Muscle layer of colon (tissue), 2 donors: ENCODE measurements at regions not wholly inside any gene's neighbourhood (a gene's known extent, or its start where the extent isn't known, plus 50 kb on each side); places are given as distances from the start of the nearest gene placed in this dataset.

Experiments
- H3K27ac ChIP-seq: one replicate; pipeline ENCODE4 v1.7.0; 2013; ENCODE audit warnings: low read depth, mild to moderate bottlenecking, low read length, moderate library complexity
- H3K27me3 ChIP-seq, 2 donors: one replicate each; pipeline ENCODE4 v1.7.0; 2013; ENCODE audit warnings: low read length in 2 of 2, mild to moderate bottlenecking in 2 of 2; ENCODE audit not compliant: insufficient read depth in 2 of 2, control insufficient read depth in 1 of 2
- H3K36me3 ChIP-seq: one replicate; pipeline ENCODE4 v1.7.0; 2013; ENCODE audit warnings: mild to moderate bottlenecking, low read length; ENCODE audit not compliant: insufficient read depth
- H3K4me1 ChIP-seq: one replicate; pipeline ENCODE4 v1.7.0; 2013; ENCODE audit warnings: mild to moderate bottlenecking, low read length; ENCODE audit not compliant: insufficient read depth
- H3K4me3 ChIP-seq, 2 donors: one replicate each; pipeline ENCODE4 v1.7.0; 2013; ENCODE audit warnings: low read length in 2 of 2, low read depth in 1 of 2, mild to moderate bottlenecking in 1 of 2, moderate library complexity in 1 of 2
- H3K9ac ChIP-seq: one replicate; pipeline ENCODE4 v1.7.0; 2013; ENCODE audit warnings: low read length
- H3K9me3 ChIP-seq: one replicate; pipeline ENCODE4 v1.7.0; 2013; ENCODE audit warnings: mild to moderate bottlenecking, low read length
- donor health status: abdominal sarcoma.
- donor health status: Adenocarcinoma of cecum.

DNA sequence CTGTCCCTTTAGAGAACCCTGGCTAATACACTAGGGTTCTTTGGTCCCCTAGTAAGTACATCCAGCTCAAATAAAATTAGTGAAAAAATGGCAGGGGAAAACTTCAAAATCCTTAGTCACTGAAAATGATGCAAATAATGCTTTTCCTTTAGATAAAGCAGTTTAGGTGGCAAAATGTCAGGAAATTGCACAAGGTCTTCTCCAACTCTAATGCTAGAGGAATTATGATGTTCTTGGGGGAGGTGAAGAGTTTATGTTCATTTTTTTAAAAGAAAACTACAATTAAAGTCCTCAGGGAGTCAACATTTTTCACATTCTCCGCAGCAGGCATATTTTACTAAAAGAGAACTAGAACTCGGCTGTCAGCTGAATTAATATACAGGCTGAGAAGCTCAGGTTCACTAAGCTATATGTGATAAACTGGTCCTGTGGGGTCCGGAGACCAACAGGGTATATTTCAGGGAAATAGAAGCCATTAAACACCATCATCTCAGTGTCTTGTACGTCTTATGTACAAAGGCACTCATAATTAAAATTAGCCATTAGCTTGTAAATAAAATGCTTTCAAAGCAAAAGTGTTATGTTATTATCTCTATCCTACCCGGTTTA lies 1164.7 kb upstream of the AUTS2 start:
- Histone ChIP-seq H3K36me3 (no peaks in the 10 kb centered on the region), H3K4me3 (no peak overlapping the region), H3K9ac (no peak overlapping the region), H3K27me3 (no peaks in the 10 kb centered on the region), H3K4me1 (no peaks in the 10 kb centered on the region), H3K9me3 (no peaks in the 10 kb centered on the region), H3K27ac (no peak overlapping the region)

DNA sequence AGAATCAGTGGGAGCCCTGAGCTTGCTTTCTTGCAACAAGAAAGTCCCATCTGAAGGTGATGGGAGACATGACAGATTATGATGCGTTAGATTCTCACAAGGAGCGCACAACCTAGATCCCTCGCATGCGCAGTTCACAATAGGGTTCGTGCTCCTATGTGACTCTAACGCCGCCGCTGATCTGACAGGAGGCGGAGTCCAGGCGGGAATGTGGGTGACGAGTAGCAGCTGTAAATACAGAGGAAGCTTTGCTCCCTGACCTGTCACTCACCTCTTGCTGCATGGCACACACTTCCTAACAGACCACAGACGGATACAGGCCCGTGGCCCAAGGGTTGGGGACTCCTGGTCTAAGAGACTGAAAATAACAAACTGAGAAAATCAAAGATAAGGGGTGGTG lies 1163.4 kb upstream of the AUTS2 start:
- Histone ChIP-seq H3K9ac (no peak overlapping the region), H3K4me1 (no peaks in the 10 kb centered on the region), H3K27me3 (no peaks in the 10 kb centered on the region), H3K4me3 (no peak overlapping the region), H3K36me3 (no peaks in the 10 kb centered on the region), H3K27ac (no peak overlapping the region), H3K9me3 (no peaks in the 10 kb centered on the region)

DNA sequence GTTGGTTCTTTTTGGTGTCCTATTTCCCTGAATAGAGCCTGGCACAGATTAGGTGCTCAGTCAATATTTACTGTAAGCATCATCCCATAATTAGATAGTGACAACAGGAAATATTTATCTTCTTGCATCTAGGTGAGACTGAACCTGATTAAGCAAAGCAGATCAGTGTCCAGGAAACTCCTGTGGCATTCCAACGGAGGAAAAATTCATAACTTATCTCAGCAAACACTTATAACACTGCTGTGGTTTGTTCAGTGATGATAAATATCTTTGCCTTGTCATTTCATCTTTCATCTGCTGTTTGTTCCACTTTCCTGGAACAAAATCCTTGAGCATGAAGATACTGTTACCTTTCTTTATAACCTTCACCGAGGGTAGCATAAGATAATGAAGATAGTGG lies 1160.3 kb upstream of the AUTS2 start:
- Histone ChIP-seq H3K4me1 (no peaks in the 10 kb centered on the region), H3K27ac (no peak overlapping the region), H3K36me3 (no peaks in the 10 kb centered on the region), H3K9me3 (no peaks in the 10 kb centered on the region), H3K4me3 (no peak overlapping the region), H3K27me3 (no peaks in the 10 kb centered on the region), H3K9ac (no peak overlapping the region)

DNA sequence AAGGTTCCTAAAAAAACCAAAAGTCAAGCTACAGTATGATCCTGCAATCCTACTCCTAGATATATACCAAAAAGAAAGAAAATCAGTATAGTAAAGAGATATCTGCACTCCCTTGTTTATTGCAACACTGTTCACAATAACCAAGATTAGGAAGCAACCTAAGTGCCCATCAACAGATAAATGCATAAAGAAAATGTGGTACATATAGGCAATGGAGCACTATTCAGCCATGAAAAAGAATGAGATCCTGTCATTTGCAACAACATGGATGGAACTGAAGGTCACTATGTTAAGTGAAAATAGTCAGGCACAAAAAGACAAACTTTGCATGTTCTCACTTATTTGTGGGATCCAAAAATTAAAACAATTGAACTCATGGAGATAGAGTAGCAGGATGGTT lies 1159.5 kb upstream of the AUTS2 start:
- no peaks in the 10 kb centered on the region for H3K4me1 ChIP-seq
- no peaks in the 10 kb centered on the region for H3K27me3 ChIP-seq
- H3K27ac ChIP-seq, result no peak overlapping the region
- H3K9ac ChIP-seq, result no peak overlapping the region
- no peaks in the 10 kb centered on the region for H3K9me3 ChIP-seq
- no peak overlapping the region for H3K4me3 ChIP-seq
- no peaks in the 10 kb centered on the region for H3K36me3 ChIP-seq

DNA sequence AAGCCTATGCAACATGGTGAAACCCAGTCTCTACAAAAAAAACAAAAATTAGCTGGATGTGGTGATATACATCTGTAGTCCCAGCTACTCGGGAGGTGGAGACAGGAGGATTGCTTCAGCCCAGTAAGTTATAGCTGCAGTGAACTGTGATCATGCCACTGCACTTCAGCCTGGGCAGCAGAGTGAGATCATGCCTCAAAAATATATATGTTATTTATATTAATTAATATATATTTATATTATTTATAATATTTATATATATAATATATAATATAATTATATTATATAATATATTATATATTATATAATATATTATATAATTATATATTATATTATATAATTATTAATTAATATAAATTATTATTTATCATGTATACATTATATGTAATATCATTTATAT lies 1158.4 kb upstream of the AUTS2 start:
- H3K4me3 ChIP-seq, result no peak overlapping the region
- H3K27ac ChIP-seq, result no peak overlapping the region
- no peaks in the 10 kb centered on the region for H3K4me1 ChIP-seq
- no peaks in the 10 kb centered on the region for H3K36me3 ChIP-seq
- no peak overlapping the region for H3K9ac ChIP-seq
- no peaks in the 10 kb centered on the region for H3K9me3 ChIP-seq
- H3K27me3 ChIP-seq, result no peaks in the 10 kb centered on the region

DNA sequence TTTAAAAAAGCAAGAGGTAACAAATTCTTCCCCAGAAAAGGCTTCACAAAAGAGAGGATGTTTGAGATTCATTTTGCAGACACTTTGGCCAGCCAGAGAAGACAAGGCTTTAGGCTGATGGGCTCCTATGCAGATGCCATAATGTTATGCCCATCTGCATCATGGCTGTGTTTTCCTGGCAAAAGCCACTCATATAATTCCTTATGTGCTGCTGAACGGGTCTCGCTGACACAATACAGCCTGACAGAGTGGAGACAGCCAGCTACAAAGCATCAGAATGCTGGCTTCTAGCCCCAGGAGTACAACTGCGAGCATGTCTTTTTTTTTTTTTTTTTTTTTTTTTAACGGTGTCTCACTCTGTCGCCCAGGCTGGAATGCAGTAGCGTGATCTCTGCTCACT lies 1157.4 kb upstream of the AUTS2 start:
- H3K27ac ChIP-seq, result no peak overlapping the region

DNA sequence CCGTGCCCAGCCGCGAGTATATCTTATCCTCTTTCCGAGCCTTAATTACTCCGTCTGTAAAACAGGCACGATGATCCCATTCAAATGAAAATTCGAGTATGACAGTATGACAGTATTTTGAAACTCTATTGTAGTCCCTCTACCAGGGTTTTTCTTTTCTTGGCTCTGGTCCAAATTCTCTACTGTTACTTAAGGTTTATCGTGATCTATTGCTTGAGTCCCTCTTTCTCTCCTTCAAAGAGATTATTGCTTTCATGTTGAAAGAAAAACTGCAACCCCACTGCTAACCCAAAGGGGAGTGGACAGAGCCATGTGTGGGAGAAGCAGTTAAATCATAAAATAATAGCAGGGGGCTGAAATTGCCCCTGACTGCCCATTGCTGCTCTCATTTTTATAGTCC lies 1156.6 kb upstream of the AUTS2 start:
- Histone ChIP-seq H3K9ac (no peak overlapping the region), H3K4me3 (no peak overlapping the region), H3K4me1 (no peaks in the 10 kb centered on the region), H3K9me3 (no peaks in the 10 kb centered on the region), H3K27ac (no peak overlapping the region), H3K36me3 (no peaks in the 10 kb centered on the region), H3K27me3 (peaks cover 0 to 4% of the 10 kb centered on the region in 2 donors)

More for the DNA sequence above, 1157.4 kb upstream of the AUTS2 start:
- Histone ChIP-seq H3K4me3 (no peak overlapping the region), H3K27me3 (peaks cover 0 to 1% of the 10 kb centered on the region in 2 donors), H3K4me1 (no peaks in the 10 kb centered on the region), H3K36me3 (no peaks in the 10 kb centered on the region), H3K9ac (no peak overlapping the region), H3K9me3 (no peaks in the 10 kb centered on the region)

DNA sequence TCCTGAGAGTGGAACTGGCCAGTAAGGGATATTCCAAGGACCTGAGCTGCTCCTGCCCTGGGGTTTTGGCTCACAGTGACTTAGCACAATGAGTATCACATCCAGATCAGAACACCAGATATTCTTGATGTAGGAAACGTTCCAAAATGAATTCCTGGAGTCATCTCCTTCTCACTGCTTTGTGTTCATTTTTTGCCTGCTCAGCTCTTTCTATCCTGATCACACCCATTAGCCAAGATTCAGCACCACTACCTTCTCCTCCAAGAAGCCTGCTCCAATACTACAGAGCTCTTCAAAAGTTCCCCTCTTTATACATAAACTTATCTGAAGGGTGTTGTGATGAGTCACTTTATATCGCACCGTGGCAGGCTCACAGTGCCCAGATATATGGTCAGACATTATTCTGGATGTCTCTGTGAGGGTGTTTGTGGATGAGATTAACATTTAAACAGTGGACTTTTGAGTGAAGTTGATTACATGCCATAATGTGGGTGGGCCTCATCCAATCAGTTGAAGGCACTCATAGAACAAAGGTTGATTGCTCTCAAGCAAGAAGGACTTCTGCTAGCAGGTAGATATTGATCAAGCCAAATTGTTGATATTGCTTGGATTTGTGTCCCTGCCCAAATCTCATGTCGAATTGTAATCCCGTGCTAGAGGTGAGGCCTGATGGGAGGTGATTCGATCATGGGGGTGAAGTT lies 1155.2 kb upstream of the AUTS2 start:
- Histone ChIP-seq H3K9ac (no peak overlapping the region), H3K9me3 (no peaks in the 10 kb centered on the region), H3K4me3 (no peak overlapping the region), H3K27ac (no peak overlapping the region), H3K27me3 (peaks cover 0 to 4% of the 10 kb centered on the region in 2 donors), H3K36me3 (no peaks in the 10 kb centered on the region), H3K4me1 (no peaks in the 10 kb centered on the region)

DNA sequence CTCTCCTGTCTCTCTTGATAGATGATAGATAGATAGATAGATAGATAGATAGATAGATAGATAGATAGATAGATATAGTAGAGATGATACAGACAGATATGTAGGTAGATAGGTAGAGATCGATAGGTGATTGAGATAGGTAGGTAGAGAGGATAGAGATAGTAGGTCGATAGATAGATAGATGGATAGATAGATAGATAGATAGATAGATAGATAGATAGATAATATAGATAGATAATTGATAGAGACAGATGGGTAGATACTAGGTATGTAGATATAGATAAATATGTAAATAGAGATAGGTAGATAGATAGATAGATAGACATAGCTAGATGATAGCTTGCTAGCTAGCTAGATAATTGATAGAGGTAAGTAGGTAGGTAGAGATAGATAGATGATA lies 1154.2 kb upstream of the AUTS2 start:
- H3K4me3 ChIP-seq, result no peak overlapping the region
- H3K4me1 ChIP-seq, result no peaks in the 10 kb centered on the region
- H3K9me3 ChIP-seq, result no peaks in the 10 kb centered on the region
- peaks cover 0 to 4% of the 10 kb centered on the region in 2 donors for H3K27me3 ChIP-seq
- H3K9ac ChIP-seq, result no peak overlapping the region
- no peak overlapping the region for H3K27ac ChIP-seq
- no peaks in the 10 kb centered on the region for H3K36me3 ChIP-seq

DNA sequence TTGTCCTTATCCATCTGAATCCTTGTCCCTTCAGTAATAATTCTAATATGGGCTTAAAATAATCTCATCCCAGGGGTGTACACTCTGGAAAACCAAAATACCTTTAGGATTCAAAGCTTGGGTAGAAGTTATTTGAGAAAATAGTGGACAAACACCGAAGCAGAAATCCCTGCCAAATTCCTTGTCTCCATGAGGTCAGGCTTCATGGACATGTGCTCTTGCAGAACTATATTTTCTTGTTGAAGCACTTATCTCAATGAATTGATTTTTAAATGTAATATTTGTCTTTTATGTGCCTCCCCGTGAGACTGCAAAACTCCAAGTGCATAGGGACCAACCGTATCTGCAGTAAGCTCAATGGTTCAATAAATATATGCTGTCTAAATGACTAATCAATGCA lies 1153.3 kb upstream of the AUTS2 start:
- H3K4me1 ChIP-seq, result no peaks in the 10 kb centered on the region
- no peaks in the 10 kb centered on the region for H3K9me3 ChIP-seq
- no peaks in the 10 kb centered on the region for H3K36me3 ChIP-seq
- no peak overlapping the region for H3K27ac ChIP-seq
- H3K27me3 ChIP-seq, result peaks cover 0 to 4% of the 10 kb centered on the region in 2 donors
- no peak overlapping the region for H3K4me3 ChIP-seq
- H3K9ac ChIP-seq, result no peak overlapping the region

DNA sequence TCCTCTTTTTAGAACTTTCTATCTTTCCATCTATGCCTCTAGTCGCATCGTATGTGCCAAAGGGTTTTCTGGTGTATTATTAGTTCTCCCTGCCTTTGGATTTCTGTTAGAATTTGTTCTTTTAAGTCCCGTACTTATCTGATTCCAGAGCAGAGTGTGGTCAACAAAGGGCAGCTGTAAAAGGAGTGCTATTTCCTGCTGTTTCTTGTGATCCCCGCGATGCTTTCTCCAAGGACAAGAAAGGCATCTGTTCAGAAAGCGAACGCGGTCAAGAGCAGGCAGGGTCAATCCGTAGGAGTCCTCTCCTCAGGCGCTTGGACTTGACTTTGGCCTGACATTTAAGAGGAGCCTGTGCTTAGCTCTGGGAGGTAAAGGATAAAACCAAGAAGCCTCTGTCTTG lies 1152.1 kb upstream of the AUTS2 start:
- Histone ChIP-seq H3K27me3 (peaks cover 0 to 4% of the 10 kb centered on the region in 2 donors), H3K4me1 (no peaks in the 10 kb centered on the region), H3K9me3 (no peaks in the 10 kb centered on the region), H3K27ac (no peak overlapping the region), H3K4me3 (no peak overlapping the region), H3K9ac (no peak overlapping the region), H3K36me3 (no peaks in the 10 kb centered on the region)

DNA sequence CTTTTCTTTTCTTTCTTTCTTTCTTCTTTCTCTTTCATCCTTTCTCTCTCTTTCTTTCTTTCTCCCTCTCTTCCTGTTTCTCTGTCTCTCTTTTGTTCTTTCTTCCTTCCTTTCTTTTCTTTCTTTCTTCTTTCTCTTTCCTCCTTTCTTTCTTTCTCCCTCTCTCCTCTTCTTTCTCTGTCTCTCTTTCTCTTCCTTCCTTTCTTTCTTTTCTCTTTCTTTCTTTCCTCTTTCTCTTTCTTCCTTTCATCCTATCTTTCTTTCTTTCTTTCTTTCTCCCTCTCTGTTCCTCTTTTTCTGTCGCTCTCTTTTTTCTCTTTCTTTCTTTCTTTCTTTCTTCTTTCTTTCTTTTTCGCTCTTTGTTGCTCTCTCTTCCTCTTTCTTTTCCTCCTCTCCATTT lies 1149.2 kb upstream of the AUTS2 start:
- H3K4me1 ChIP-seq, result no peaks in the 10 kb centered on the region
- H3K9me3 ChIP-seq, result no peaks in the 10 kb centered on the region
- no peaks in the 10 kb centered on the region for H3K36me3 ChIP-seq
- H3K9ac ChIP-seq, result no peak overlapping the region
- no peak overlapping the region for H3K4me3 ChIP-seq
- H3K27ac ChIP-seq, result no peak overlapping the region
- H3K27me3 ChIP-seq, result peaks cover 0 to 4% of the 10 kb centered on the region in 2 donors
